ENCODE measurements at regions not wholly inside any gene's neighbourhood (a gene's known extent, or its start where the extent isn't known, plus 50 kb on each side); places are given as distances from the start of the nearest gene placed in this dataset.
A peak's percentile ranks its signal among the peaks of the same experiment; 100 is the strongest.
"Not testable (repeated sequence)": the region's sequence is repeated elsewhere in the genome, so short reads cannot be mapped to it uniquely, and the experiment has no call there.

- Histone ChIP-seq H3K4me3 (ENCODE audit: low read length) (no peak overlapping the region), H3K27me3 (ENCODE audit: control insufficient read depth, insufficient read depth, low read length) (no peaks in the 10 kb centered on the region), H3K36me3 (ENCODE audit: control insufficient read depth, insufficient read depth, low read length) (no peaks in the 10 kb centered on the region), H3K9me3 (ENCODE audit: control insufficient read depth, insufficient read depth, low read length) (no peaks in the 10 kb centered on the region), H3K27ac (ENCODE audit: low read length) (no peak overlapping the region), H3K4me1 (ENCODE audit: control insufficient read depth, insufficient read depth, low read length) (no peaks in the 10 kb centered on the region)
- no peak for DNase-seq (ENCODE audit: low read depth, low spot score)
Observed at GRCh38 chr6:68082086-68082485, 553.0 kb upstream of the ADGRB3 start.

- no peak overlapping the region for H3K4me3 ChIP-seq (ENCODE audit: low read length)
- no peaks in the 10 kb centered on the region for H3K27me3 ChIP-seq (ENCODE audit: control insufficient read depth, insufficient read depth, low read length)
- no peak for DNase-seq (ENCODE audit: low read depth, low spot score)
- H3K4me1 ChIP-seq (ENCODE audit: control insufficient read depth, insufficient read depth, low read length): no peaks in the 10 kb centered on the region
- H3K9me3 ChIP-seq (ENCODE audit: control insufficient read depth, insufficient read depth, low read length): no peaks in the 10 kb centered on the region
- no peak overlapping the region for H3K27ac ChIP-seq (ENCODE audit: low read length)
- H3K36me3 ChIP-seq (ENCODE audit: control insufficient read depth, insufficient read depth, low read length): no peaks in the 10 kb centered on the region
- WGBS (ENCODE audit: insufficient coverage, insufficient read length): 100% methylated on average over 1 of the region's 3 CpGs
Observed at GRCh38 chr6:68080074-68080473, 555.0 kb upstream of the ADGRB3 start.

- Histone ChIP-seq H3K4me3 (ENCODE audit: low read length) (no peak overlapping the region), H3K4me1 (ENCODE audit: control insufficient read depth, insufficient read depth, low read length) (no peaks in the 10 kb centered on the region), H3K27ac (ENCODE audit: low read length) (no peak overlapping the region), H3K9me3 (ENCODE audit: control insufficient read depth, insufficient read depth, low read length) (no peaks in the 10 kb centered on the region), H3K36me3 (ENCODE audit: control insufficient read depth, insufficient read depth, low read length) (no peaks in the 10 kb centered on the region), H3K27me3 (ENCODE audit: control insufficient read depth, insufficient read depth, low read length) (no peaks in the 10 kb centered on the region)
- DNase-seq (ENCODE audit: low read depth, low spot score): no peak
- no CpG with 5 or more reads among the region's 5 CpGs for WGBS (ENCODE audit: insufficient coverage, insufficient read length)
Observed at GRCh38 chr6:68077661-68078060, 557.4 kb upstream of the ADGRB3 start.

- Histone ChIP-seq H3K36me3 (ENCODE audit: control insufficient read depth, insufficient read depth, low read length) (no peaks in the 10 kb centered on the region), H3K27me3 (ENCODE audit: control insufficient read depth, insufficient read depth, low read length) (no peaks in the 10 kb centered on the region), H3K4me3 (ENCODE audit: low read length) (no peak overlapping the region), H3K9me3 (ENCODE audit: control insufficient read depth, insufficient read depth, low read length) (no peaks in the 10 kb centered on the region), H3K4me1 (ENCODE audit: control insufficient read depth, insufficient read depth, low read length) (peaks cover 3% of the 10 kb centered on the region; the same call in 1 of the 2 replicates), H3K27ac (ENCODE audit: low read length) (no peak overlapping the region)
- no peak for DNase-seq (ENCODE audit: low read depth, low spot score)
Observed at GRCh38 chr6:68071740-68072139, 563.3 kb upstream of the ADGRB3 start.

- H3K27me3 ChIP-seq (ENCODE audit: control insufficient read depth, insufficient read depth, low read length): no peaks in the 10 kb centered on the region
- no peaks in the 10 kb centered on the region for H3K9me3 ChIP-seq (ENCODE audit: control insufficient read depth, insufficient read depth, low read length)
- no peak overlapping the region for H3K4me3 ChIP-seq (ENCODE audit: low read length)
- H3K4me1 ChIP-seq (ENCODE audit: control insufficient read depth, insufficient read depth, low read length): peaks cover 3% of the 10 kb centered on the region; the same call in 1 of the 2 replicates
- peak; percentile 29 for DNase-seq (ENCODE audit: low read depth, low spot score)
- WGBS (ENCODE audit: insufficient coverage, insufficient read length): no CpG with 5 or more reads among the region's 5 CpGs
- no peak overlapping the region for H3K27ac ChIP-seq (ENCODE audit: low read length)
- H3K36me3 ChIP-seq (ENCODE audit: control insufficient read depth, insufficient read depth, low read length): no peaks in the 10 kb centered on the region
Observed at GRCh38 chr6:68069921-68070710, 565.0 kb upstream of the ADGRB3 start.

GRCh38 chr6:68059899-68060298, 575.2 kb upstream of the ADGRB3 start:
- no peaks in the 10 kb centered on the region for H3K9me3 ChIP-seq (ENCODE audit: control insufficient read depth, insufficient read depth, low read length)
- no peak overlapping the region for H3K27ac ChIP-seq (ENCODE audit: low read length)
- H3K4me1 ChIP-seq (ENCODE audit: control insufficient read depth, insufficient read depth, low read length): peaks cover 1% of the 10 kb centered on the region; the same call in 1 of the 2 replicates
- H3K36me3 ChIP-seq (ENCODE audit: control insufficient read depth, insufficient read depth, low read length): no peaks in the 10 kb centered on the region
- no peaks in the 10 kb centered on the region for H3K27me3 ChIP-seq (ENCODE audit: control insufficient read depth, insufficient read depth, low read length)
- DNase-seq (ENCODE audit: low read depth, low spot score): no peak
- H3K4me3 ChIP-seq (ENCODE audit: low read length): no peak overlapping the region
- WGBS (ENCODE audit: insufficient coverage, insufficient read length): no CpG with 5 or more reads among the region's 4 CpGs

- no peaks in the 10 kb centered on the region for H3K36me3 ChIP-seq (ENCODE audit: control insufficient read depth, insufficient read depth, low read length)
- no peak overlapping the region for H3K4me3 ChIP-seq (ENCODE audit: low read length)
- H3K4me1 ChIP-seq (ENCODE audit: control insufficient read depth, insufficient read depth, low read length): peaks cover 1% of the 10 kb centered on the region; the same call in 1 of the 2 replicates
- no peaks in the 10 kb centered on the region for H3K9me3 ChIP-seq (ENCODE audit: control insufficient read depth, insufficient read depth, low read length)
- H3K27me3 ChIP-seq (ENCODE audit: control insufficient read depth, insufficient read depth, low read length): no peaks in the 10 kb centered on the region
- WGBS (ENCODE audit: insufficient coverage, insufficient read length): no CpG with 5 or more reads among the region's 1 CpG
- DNase-seq (ENCODE audit: low read depth, low spot score): no peak
- H3K27ac ChIP-seq (ENCODE audit: low read length): no peak overlapping the region
Observed at GRCh38 chr6:68059261-68059660, 575.8 kb upstream of the ADGRB3 start.

- H3K4me1 ChIP-seq (ENCODE audit: control insufficient read depth, insufficient read depth, low read length); H3K4me3 ChIP-seq (ENCODE audit: low read length); H3K27me3 ChIP-seq (ENCODE audit: control insufficient read depth, insufficient read depth, low read length); H3K36me3 ChIP-seq (ENCODE audit: control insufficient read depth, insufficient read depth, low read length); DNase-seq (ENCODE audit: low read depth, low spot score); H3K27ac ChIP-seq (ENCODE audit: low read length); H3K9me3 ChIP-seq (ENCODE audit: control insufficient read depth, insufficient read depth, low read length): not testable (repeated sequence)
- WGBS (ENCODE audit: insufficient coverage, insufficient read length): no CpG with 5 or more reads among the region's 1 CpG
Observed at GRCh38 chr6:68056596-68056995, 578.5 kb upstream of the ADGRB3 start.

- no peaks in the 10 kb centered on the region for H3K4me1 ChIP-seq (ENCODE audit: control insufficient read depth, insufficient read depth, low read length)
- H3K4me3 ChIP-seq (ENCODE audit: low read length): no peak overlapping the region
- H3K27me3 ChIP-seq (ENCODE audit: control insufficient read depth, insufficient read depth, low read length): no peaks in the 10 kb centered on the region
- H3K36me3 ChIP-seq (ENCODE audit: control insufficient read depth, insufficient read depth, low read length): no peaks in the 10 kb centered on the region
- WGBS (ENCODE audit: insufficient coverage, insufficient read length): no CpG with 5 or more reads among the region's 1 CpG
- DNase-seq (ENCODE audit: low read depth, low spot score): no peak
- no peak overlapping the region for H3K27ac ChIP-seq (ENCODE audit: low read length)
- no peaks in the 10 kb centered on the region for H3K9me3 ChIP-seq (ENCODE audit: control insufficient read depth, insufficient read depth, low read length)
Observed at GRCh38 chr6:68054756-68055155, 580.3 kb upstream of the ADGRB3 start.

- H3K4me1 ChIP-seq (ENCODE audit: control insufficient read depth, insufficient read depth, low read length): no peaks in the 10 kb centered on the region
- WGBS (ENCODE audit: insufficient coverage, insufficient read length): no CpG with 5 or more reads among the region's 4 CpGs
- H3K9me3 ChIP-seq (ENCODE audit: control insufficient read depth, insufficient read depth, low read length): no peaks in the 10 kb centered on the region
- H3K4me3 ChIP-seq (ENCODE audit: low read length): no peak overlapping the region
- H3K27me3 ChIP-seq (ENCODE audit: control insufficient read depth, insufficient read depth, low read length): no peaks in the 10 kb centered on the region
- H3K27ac ChIP-seq (ENCODE audit: low read length): no peak overlapping the region
- no peak for DNase-seq (ENCODE audit: low read depth, low spot score)
- H3K36me3 ChIP-seq (ENCODE audit: control insufficient read depth, insufficient read depth, low read length): no peaks in the 10 kb centered on the region
Observed at GRCh38 chr6:68053805-68054373, 581.2 kb upstream of the ADGRB3 start.

- Histone ChIP-seq H3K9me3 (ENCODE audit: control insufficient read depth, insufficient read depth, low read length) (no peaks in the 10 kb centered on the region), H3K4me3 (ENCODE audit: low read length) (no peak overlapping the region), H3K36me3 (ENCODE audit: control insufficient read depth, insufficient read depth, low read length) (no peaks in the 10 kb centered on the region), H3K27me3 (ENCODE audit: control insufficient read depth, insufficient read depth, low read length) (no peaks in the 10 kb centered on the region), H3K27ac (ENCODE audit: low read length) (no peak overlapping the region), H3K4me1 (ENCODE audit: control insufficient read depth, insufficient read depth, low read length) (no peaks in the 10 kb centered on the region)
- no peak for DNase-seq (ENCODE audit: low read depth, low spot score)
Observed at GRCh38 chr6:68052234-68052633, 582.8 kb upstream of the ADGRB3 start.

Data from iPS DF 6.9 (cell line).